Stomach (tissue), 4 donors: ENCODE measurements at regions not wholly inside any gene's neighbourhood (a gene's known extent, or its start where the extent isn't known, plus 50 kb on each side); places are given as distances from the start of the nearest gene placed in this dataset.
A peak's percentile ranks its signal among the peaks of the same experiment; 100 is the strongest.

Experiments used
- CTCF ChIP-seq, 7 experiments: fragments of 450-650 bp in 4 of 7; fragments of 200-600 bp in 3 of 7; sonication (generic) in 3 of 7; IDR thresholded peaks; one replicate each; pipeline ENCODE4 v1.5.1; 2016 to 2019; ENCODE audit warnings: antibody characterized with exemption in 7 of 7, control low read depth in 2 of 7, mild to moderate bottlenecking in 1 of 7
- EP300 ChIP-seq: sonication (generic); formaldehyde crosslinking; IDR thresholded peaks from one replicate; pipeline ENCODE4 v1.6.1; 2017; ENCODE audit warnings: antibody characterized with exemption
- POLR2A ChIP-seq, 4 donors: fragments of 450-650 bp; IDR thresholded peaks; one replicate each; pipeline ENCODE4 v1.6.1; 2016; ENCODE audit warnings: antibody characterized with exemption in 4 of 4, control low read depth in 2 of 4, mild to moderate bottlenecking in 1 of 4, moderate library complexity in 1 of 4
- POLR2AphosphoS5 ChIP-seq, 3 donors: sonication (generic); formaldehyde crosslinking; IDR thresholded peaks; one replicate each; pipeline ENCODE4 v1.6.1; 2016; ENCODE audit warnings: antibody characterized with exemption in 3 of 3

DNA sequence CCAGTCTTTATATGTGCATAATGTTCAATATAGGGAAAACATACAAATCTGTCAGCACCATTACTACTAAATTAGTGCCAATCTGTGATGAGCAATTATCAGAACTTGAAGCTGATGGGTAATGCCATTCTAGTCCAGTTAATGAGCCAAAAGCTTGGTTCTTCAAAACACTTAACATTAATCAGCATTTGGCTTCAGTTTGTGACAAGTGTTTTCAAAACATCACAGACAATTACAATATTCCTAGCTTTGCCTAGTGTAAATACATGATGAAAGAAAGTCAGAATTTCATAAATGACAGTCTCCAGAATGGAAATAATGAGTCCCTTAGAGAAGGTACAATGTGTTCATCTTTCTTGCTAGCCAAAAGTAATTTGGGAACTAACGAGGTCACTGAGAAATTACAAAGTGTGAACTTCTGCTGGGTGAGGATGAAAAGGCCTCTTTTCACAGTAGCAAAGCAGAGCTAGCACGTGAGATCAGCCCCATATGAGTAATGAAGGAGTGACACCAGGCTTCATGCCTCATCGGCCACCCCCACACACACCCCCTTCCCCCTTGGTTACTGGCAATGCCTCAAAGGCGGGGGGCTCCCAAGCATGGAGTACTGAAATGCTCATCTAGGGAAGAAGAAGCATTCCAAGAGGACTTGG lies 180.6 kb upstream of the EEA1 start:
- TF ChIP-seq POLR2AphosphoS5 (IDR thresholded peaks at IDR 0.05) = peak in 1 of 3 donors; percentile 30
- TF ChIP-seq CTCF (IDR thresholded peaks at IDR 0.05) = no peak
- no peak for TF ChIP-seq EP300
- TF ChIP-seq POLR2A (IDR thresholded peaks at IDR 0.05) = no peak
